PC-3 (cell line): ENCODE measurements at regions not wholly inside any gene's neighbourhood (a gene's known extent, or its start where the extent isn't known, plus 50 kb on each side); places are given as distances from the start of the nearest gene placed in this dataset.

ENCODE experiments used
- EZH2 ChIP-seq: fragments of 300-600 bp; sonication (generic); IDR thresholded peaks from one replicate; pipeline ENCODE4 v1.6.1; 2017; ENCODE audit warnings: antibody characterized with exemption, mild to moderate bottlenecking, low read length; ENCODE audit not compliant: unreplicated experiment
- EZH2phosphoT487 ChIP-seq: fragments of 300-600 bp; sonication (generic); IDR thresholded peaks from 2 replicates; pipeline ENCODE4 v1.6.1; 2018; ENCODE audit warnings: mild to moderate bottlenecking, antibody characterized with exemption, low read length, borderline replicate concordance
- TF ChIP-seq, protein P1 (sequence below): fragments of 300-600 bp; sonication (generic); conservative IDR thresholded peaks from 2 replicates; pipeline ENCODE4 v1.5.1; 2017; ENCODE audit warnings: antibody characterized with exemption, low read depth, mild to moderate bottlenecking, low read length

DNA sequence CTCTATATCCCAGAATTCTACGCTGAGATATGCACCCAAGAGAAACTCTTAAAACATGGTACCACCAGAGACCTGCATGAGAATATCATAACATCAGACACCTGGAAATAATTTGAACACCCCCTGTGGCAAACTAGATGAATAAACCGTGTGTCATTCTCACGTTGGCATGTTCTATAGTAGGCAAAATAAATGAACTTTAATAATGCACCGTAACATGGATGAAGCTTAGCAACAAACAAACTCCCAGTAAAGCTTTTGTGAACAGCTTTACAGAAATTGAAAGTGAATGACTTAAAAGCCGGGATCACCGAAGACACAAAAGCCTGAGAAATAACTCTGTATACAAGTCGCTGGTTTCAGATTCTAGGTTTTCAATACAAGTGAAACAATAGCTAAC, 1166.8 kb upstream of the CITED2 start:
- TF ChIP-seq, protein P1, sequence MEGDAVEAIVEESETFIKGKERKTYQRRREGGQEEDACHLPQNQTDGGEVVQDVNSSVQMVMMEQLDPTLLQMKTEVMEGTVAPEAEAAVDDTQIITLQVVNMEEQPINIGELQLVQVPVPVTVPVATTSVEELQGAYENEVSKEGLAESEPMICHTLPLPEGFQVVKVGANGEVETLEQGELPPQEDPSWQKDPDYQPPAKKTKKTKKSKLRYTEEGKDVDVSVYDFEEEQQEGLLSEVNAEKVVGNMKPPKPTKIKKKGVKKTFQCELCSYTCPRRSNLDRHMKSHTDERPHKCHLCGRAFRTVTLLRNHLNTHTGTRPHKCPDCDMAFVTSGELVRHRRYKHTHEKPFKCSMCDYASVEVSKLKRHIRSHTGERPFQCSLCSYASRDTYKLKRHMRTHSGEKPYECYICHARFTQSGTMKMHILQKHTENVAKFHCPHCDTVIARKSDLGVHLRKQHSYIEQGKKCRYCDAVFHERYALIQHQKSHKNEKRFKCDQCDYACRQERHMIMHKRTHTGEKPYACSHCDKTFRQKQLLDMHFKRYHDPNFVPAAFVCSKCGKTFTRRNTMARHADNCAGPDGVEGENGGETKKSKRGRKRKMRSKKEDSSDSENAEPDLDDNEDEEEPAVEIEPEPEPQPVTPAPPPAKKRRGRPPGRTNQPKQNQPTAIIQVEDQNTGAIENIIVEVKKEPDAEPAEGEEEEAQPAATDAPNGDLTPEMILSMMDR = no peak
- no peak for TF ChIP-seq EZH2
- TF ChIP-seq EZH2phosphoT487 = no peak
